GM13977 (cell line): ENCODE measurements at regions not wholly inside any gene's neighbourhood (a gene's known extent, or its start where the extent isn't known, plus 50 kb on each side); places are given as distances from the start of the nearest gene placed in this dataset.

Experiments
- DNase-seq: peaks from one replicate; pipeline ENCODE4 v3.0.0; 2012; ENCODE audit warnings: low spot score
- in situ Hi-C: fragments of 300-500 bp; cut with MboI; formaldehyde crosslinking; loops from one replicate; pipeline ENCODE4 v1.12.0; 2022; ENCODE audit warnings: low sequenced_read_pairs, low pct_unique_long_range_greater_than_20kb, mixed read lengths, inconsistent platforms; ENCODE audit not compliant: unreplicated experiment
- TF ChIP-seq, protein P1 (sequence below): IDR thresholded peaks from 2 replicates; pipeline ENCODE4 v1.5.1; 2012; ENCODE audit warnings: mild to moderate bottlenecking, control low read depth; ENCODE audit not compliant: insufficient read depth; ENCODE audit errors: extremely low read depth, missing control alignments

DNA sequence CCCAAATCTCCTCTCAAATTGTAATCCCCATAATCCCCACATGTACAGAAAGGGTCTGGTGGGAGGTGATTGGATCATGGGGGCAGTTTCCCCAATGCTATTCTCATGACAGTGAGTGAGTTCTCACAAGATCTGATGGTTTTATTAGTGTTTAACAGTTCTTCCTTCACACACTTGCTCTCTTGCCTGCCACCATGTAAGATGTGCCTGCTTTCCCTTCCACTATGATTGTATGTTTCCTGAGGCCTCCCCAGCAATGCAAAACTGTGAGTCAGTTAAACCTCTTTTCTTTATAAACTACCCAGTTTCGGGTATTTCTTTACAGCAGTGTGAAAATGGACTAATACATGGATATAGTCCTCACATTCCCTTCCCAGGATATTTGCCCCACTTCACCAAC is 126.7 kb upstream of the SPATA12 start:
- TF ChIP-seq, protein P1, sequence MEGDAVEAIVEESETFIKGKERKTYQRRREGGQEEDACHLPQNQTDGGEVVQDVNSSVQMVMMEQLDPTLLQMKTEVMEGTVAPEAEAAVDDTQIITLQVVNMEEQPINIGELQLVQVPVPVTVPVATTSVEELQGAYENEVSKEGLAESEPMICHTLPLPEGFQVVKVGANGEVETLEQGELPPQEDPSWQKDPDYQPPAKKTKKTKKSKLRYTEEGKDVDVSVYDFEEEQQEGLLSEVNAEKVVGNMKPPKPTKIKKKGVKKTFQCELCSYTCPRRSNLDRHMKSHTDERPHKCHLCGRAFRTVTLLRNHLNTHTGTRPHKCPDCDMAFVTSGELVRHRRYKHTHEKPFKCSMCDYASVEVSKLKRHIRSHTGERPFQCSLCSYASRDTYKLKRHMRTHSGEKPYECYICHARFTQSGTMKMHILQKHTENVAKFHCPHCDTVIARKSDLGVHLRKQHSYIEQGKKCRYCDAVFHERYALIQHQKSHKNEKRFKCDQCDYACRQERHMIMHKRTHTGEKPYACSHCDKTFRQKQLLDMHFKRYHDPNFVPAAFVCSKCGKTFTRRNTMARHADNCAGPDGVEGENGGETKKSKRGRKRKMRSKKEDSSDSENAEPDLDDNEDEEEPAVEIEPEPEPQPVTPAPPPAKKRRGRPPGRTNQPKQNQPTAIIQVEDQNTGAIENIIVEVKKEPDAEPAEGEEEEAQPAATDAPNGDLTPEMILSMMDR: no peak
- DNase-seq: no peak
- in situ Hi-C loops: no loop called here

GRCh38 chr3:56932866-56933265 is 127.6 kb upstream of the SPATA12 start:
- DNase-seq: no peak
- TF ChIP-seq, protein P1: no peak
- in situ Hi-C loops: no loop called here

DNA sequence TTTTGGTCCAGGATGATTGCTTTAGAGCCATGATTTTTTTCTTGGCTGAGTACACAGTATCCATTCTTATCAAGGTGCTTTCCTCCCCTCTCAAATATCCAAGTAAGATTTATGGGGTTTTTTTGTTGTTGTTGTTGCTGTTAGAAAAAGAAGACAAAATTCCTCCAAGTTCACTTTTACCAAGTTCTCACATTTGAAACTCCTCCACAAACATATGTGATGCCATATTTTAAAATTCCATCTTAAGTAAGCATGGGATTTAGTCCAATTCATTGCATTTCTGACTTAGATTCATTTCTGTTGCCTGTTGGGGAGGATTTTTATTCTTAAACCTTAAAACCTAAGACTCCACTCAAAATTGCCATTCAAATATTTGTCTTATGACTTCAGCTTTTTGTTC is 128.6 kb upstream of the SPATA12 start:
- TF ChIP-seq, protein P1: no peak
- DNase-seq: no peak
- in situ Hi-C loops: no loop called here

GRCh38 chr3:56930706-56931105 is 129.0 kb upstream of the ARHGEF3 start:
- no peak for DNase-seq
- TF ChIP-seq, protein P1: no peak
- in situ Hi-C loops: no loop called here

DNA sequence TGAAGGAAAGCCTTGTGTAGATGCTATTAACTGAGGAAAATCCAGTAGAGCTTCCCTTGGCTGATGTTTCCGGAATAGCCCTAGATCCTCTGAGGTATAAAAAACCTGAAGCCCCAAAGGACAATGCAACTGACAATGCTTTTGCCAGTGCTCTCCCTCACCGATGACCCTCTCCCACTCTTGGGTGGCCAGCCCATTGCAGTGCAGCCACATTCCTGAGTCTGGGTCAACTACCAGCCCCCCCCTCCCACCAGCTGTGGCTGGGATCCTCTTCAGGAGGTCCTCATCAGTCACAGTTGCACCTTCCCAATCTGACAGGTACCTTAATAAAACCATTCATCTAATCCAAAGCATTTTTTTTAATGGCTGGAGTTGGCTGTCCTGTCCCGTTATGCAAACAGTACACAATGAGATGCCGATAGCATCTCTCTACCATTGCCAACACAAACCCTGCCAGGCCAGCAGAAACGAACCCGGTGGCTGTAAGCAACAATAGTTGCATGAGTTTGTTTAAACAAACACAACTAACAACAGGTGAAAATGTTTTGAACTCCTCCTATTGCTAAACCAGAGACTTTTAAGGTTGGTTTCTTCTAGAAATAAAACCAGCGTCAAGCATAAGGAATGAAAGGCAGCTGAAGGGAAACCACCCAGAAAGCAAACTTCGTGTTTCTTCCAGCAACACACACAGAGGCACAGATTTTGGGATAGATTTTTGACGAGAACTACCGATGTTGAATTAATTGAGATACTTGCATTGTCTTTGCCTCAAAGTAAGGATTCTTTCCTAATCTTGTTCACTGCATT is 128.3 kb upstream of the ARHGEF3 start:
- in situ Hi-C loops: no loop called here
- TF ChIP-seq, protein P1: no peak

DNA sequence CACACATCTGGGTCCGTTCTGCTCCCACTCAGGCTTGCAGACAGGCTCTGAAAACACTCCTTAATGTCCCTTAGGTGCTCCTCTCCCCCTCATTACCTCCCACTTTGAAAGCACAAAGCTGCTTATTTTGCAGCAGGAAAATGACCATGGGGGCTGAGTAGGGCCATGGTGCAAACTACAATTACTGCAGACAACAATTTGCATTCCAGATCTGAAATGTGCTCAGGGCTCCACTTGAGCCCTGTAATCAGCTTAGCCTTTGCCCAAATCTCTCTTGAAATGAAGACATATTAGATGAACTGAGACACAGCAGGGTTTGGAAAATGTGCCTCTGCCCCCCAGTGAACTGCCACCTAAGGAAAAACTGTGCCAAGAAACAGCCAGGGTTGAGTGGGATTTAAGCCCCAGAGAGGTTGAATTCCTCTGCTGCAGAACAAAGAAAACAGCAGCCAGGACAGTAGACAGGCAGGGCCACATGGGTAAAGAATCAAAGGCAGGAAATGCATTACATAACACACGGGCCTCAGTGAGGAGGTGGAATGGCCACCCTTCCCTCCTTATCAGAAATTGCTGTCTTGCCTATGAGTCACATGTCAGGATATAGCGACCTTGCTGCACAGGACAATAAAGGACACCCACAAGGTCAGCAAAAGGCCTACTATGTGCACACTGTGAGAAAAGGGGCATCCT is 126.8 kb upstream of the ARHGEF3 start:
- TF ChIP-seq, protein P1: no peak
- no peak for DNase-seq
- in situ Hi-C loops: no loop called here

More for the DNA sequence above, 128.3 kb upstream of the ARHGEF3 start:
- no peak for DNase-seq
